Panc1 (cell line): ENCODE measurements at regions not wholly inside any gene's neighbourhood (a gene's known extent, or its start where the extent isn't known, plus 50 kb on each side); places are given as distances from the start of the nearest gene placed in this dataset.

Experiments used
- ATAC-seq: fragments of 200-7000 bp; cut with Tn5 transposase; 2 replicates; pipeline ENCODE4 v1.9.1; 2020; ENCODE audit warnings: mild to moderate bottlenecking, moderate library complexity
- BruUV-seq: library from RNA; stranded (reverse); fragments of 400-500 nt; replicated peaks from 2 replicates; lab custom pipeline; 2021; lab: Mats Ljungman, UMichigan
- CTCF ChIA-PET: fragments of 300-600 bp; sonication (Branson Sonifier 250); formaldehyde crosslinking; loops from one replicate; lab custom pipeline; 2022; ENCODE audit warnings: antibody characterized with exemption; lab: Charles Lee
- POLR2A ChIA-PET: fragments of 300-600 bp; sonication (Branson Sonifier 250); formaldehyde crosslinking; loops from one replicate; lab custom pipeline; 2022; ENCODE audit warnings: antibody characterized with exemption; lab: Charles Lee
- DNase-seq: peaks from one replicate; pipeline ENCODE4 v3.0.0-alpha.2; 2010; ENCODE audit warnings: low read depth, low spot score
- H3K27ac ChIP-seq: 2 replicates; pipeline ENCODE4 v1.5.1; 2011; ENCODE audit warnings: mild to moderate bottlenecking, low read length, inconsistent platforms
- H3K27me3 ChIP-seq: fragments of 200-500 bp; sonication (Bioruptor generic); 2 replicates; pipeline ENCODE4 v1.6.0; 2014; ENCODE audit warnings: low read length, inconsistent platforms; ENCODE audit not compliant: control insufficient read depth, insufficient read depth
- H3K36me3 ChIP-seq: fragments of 200-500 bp; sonication (Bioruptor generic); 2 replicates; pipeline ENCODE4 v1.5.1; 2014; ENCODE audit warnings: inconsistent platforms, mild to moderate bottlenecking, low read length, moderate library complexity; ENCODE audit not compliant: control insufficient read depth, insufficient read depth
- H3K4me1 ChIP-seq: 2 replicates; pipeline ENCODE4 v1.5.1; 2011; ENCODE audit warnings: inconsistent platforms, mild to moderate bottlenecking, low read length, moderate library complexity; ENCODE audit not compliant: control insufficient read depth, insufficient read depth
- H3K4me3 ChIP-seq, 2 experiments: 2 replicates each; pipeline ENCODE4 v1.5.1; 2011 to 2012; ENCODE audit warnings: low read depth in 2 of 2, low read length in 2 of 2, mild to moderate bottlenecking in 2 of 2, inconsistent platforms in 1 of 2, moderate library complexity in 1 of 2
- H3K9me3 ChIP-seq: fragments of 200-500 bp; sonication (Bioruptor generic); 2 replicates; pipeline ENCODE4 v1.5.1; 2014; ENCODE audit warnings: low read depth, mild to moderate bottlenecking, inconsistent platforms, low read length, moderate library complexity; ENCODE audit not compliant: control insufficient read depth, insufficient read depth
- CTCF ChIP-seq: fragments of 450-650 bp; IDR thresholded peaks from 2 replicates; pipeline ENCODE4 v1.5.1; 2017; ENCODE audit warnings: mild to moderate bottlenecking
- POLR2AphosphoS5 ChIP-seq: IDR thresholded peaks from 2 replicates; pipeline ENCODE4 v1.6.1; 2012; ENCODE audit warnings: mild to moderate bottlenecking, low read depth, low read length, moderate library complexity
- REST ChIP-seq, 2 experiments: IDR thresholded peaks; 2 replicates each; pipeline ENCODE4 v1.6.1; 2011 to 2012; ENCODE audit warnings: low read depth in 2 of 2, control low read depth in 1 of 2, low read length in 1 of 2, mild to moderate bottlenecking in 1 of 2, moderate library complexity in 1 of 2; ENCODE audit not compliant: insufficient read depth in 1 of 2
- SIN3A ChIP-seq: IDR thresholded peaks from 2 replicates; pipeline ENCODE4 v1.6.1; 2012; ENCODE audit warnings: low read depth, mild to moderate bottlenecking, low read length, moderate library complexity, borderline replicate concordance; ENCODE audit not compliant: insufficient read depth
- TCF7L2 ChIP-seq: IDR thresholded peaks from 2 replicates; pipeline ENCODE4 v1.6.1; 2011; ENCODE audit warnings: mild to moderate bottlenecking, low read depth, low read length, inconsistent platforms
- in situ Hi-C: cut with HindIII; loops from 2 replicates; pipeline ENCODE4 v1.10.0; 2016; ENCODE audit warnings: low sequenced_read_pairs, low pct_unique_long_range_greater_than_20kb
- intact Hi-C: fragments of 100-400 bp; cut with micrococcal nuclease; formaldehyde crosslinking; loops from one replicate; pipeline ENCODE4 v1.10.0; 2022; ENCODE audit not compliant: unreplicated experiment

DNA sequence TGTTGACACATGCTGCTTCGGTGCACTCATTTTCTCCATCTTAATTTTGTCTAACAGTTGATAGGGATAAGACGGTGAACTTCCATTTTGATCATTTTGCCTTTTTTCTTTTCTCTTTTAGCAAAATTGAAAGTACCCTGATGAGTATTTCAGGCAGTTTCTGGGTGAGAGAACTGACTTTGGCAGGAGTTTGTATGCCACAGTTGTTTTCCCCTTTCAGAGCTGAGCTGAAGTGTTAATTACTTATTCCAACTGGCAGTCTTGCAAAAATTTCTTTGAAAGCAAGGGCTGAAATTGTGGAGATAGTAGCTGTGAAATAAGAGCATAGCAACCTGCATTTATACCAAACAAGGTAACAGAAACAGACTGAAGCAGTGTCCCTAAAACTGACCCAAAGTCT, 180.2 kb downstream of the SLITRK5 start:
- intact Hi-C loops, result no loop called here
- no peak overlapping the region for H3K27ac ChIP-seq
- H3K9me3 ChIP-seq, result no peaks in the 10 kb centered on the region
- H3K4me1 ChIP-seq, result no peaks in the 10 kb centered on the region
- TF ChIP-seq REST (IDR thresholded peaks at IDR 0.05; ENCODE audit: insufficient read depth in 1 of 2, low read depth in 2 of 2, low read length in 1 of 2) (no peak), CTCF (no peak)
- no peak for ATAC-seq
- POLR2A ChIA-PET, result interaction anchor here (0.6 kb wide), 1 partner anchor 17 kb away, joined by 3 read pairs; no protein-coding TSS in a partner anchor
- in situ Hi-C loops, result no loop called here
- no peak overlapping the region for H3K4me3 ChIP-seq
- no peaks in the 10 kb centered on the region for H3K36me3 ChIP-seq
- no peaks in the 10 kb centered on the region for H3K27me3 ChIP-seq
- CTCF ChIA-PET, result no interaction called here
- no peak for DNase-seq
- BruUV-seq, result no TSS peak

- ATAC-seq, result no peak
- TF ChIP-seq CTCF (no peak), REST (IDR thresholded peaks at IDR 0.05; ENCODE audit: insufficient read depth in 1 of 2, low read depth in 2 of 2, low read length in 1 of 2) (no peak), TCF7L2 (no peak), POLR2AphosphoS5 (no peak), SIN3A (no peak)
- POLR2A ChIA-PET, result no interaction called here
- no peak overlapping the region for H3K4me3 ChIP-seq
- H3K36me3 ChIP-seq, result no peaks in the 10 kb centered on the region
- CTCF ChIA-PET, result no interaction called here
- no TSS peak for BruUV-seq
- no peaks in the 10 kb centered on the region for H3K4me1 ChIP-seq
- intact Hi-C loops, result no loop called here
- no peak overlapping the region for H3K27ac ChIP-seq
- H3K9me3 ChIP-seq, result no peaks in the 10 kb centered on the region
- no peak for DNase-seq
- in situ Hi-C loops, result no loop called here
- H3K27me3 ChIP-seq, result no peaks in the 10 kb centered on the region
Observed at GRCh38 chr13:87855553-87855952, 184.4 kb downstream of the SLITRK5 start.
